ENCODE measurements at regions not wholly inside any gene's neighbourhood (a gene's known extent, or its start where the extent isn't known, plus 50 kb on each side); places are given as distances from the start of the nearest gene placed in this dataset.

DNA sequence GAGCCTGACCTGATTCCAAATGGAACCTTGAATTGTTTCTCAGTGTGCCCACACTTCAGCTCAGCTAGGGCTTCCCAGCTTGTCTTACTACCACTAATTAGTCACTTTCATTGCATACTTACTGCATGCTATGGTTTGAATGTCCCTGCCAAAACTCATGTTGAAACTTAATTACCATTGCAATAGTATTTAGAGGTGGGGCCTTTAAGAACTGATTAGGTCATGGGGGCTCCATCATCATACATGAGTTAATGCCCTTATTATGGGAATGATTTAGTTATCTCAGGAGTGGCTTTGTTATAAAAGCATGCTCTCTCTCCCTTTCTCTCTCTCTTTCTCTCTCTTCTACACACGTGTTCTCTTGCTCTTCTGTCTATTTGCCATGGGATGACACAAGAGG, 68.3 kb downstream of the NENF start:
- TF ChIP-seq, protein P1, sequence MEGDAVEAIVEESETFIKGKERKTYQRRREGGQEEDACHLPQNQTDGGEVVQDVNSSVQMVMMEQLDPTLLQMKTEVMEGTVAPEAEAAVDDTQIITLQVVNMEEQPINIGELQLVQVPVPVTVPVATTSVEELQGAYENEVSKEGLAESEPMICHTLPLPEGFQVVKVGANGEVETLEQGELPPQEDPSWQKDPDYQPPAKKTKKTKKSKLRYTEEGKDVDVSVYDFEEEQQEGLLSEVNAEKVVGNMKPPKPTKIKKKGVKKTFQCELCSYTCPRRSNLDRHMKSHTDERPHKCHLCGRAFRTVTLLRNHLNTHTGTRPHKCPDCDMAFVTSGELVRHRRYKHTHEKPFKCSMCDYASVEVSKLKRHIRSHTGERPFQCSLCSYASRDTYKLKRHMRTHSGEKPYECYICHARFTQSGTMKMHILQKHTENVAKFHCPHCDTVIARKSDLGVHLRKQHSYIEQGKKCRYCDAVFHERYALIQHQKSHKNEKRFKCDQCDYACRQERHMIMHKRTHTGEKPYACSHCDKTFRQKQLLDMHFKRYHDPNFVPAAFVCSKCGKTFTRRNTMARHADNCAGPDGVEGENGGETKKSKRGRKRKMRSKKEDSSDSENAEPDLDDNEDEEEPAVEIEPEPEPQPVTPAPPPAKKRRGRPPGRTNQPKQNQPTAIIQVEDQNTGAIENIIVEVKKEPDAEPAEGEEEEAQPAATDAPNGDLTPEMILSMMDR (conservative IDR thresholded peaks at IDR 0.05; ENCODE audit: low read length), result no peak
- no peak for TF ChIP-seq EZH2phosphoT487 (IDR thresholded peaks at IDR 0.05; ENCODE audit: borderline replicate concordance)

Data from Loucy (cell line).